ENCODE measurements at regions not wholly inside any gene's neighbourhood (a gene's known extent, or its start where the extent isn't known, plus 50 kb on each side); places are given as distances from the start of the nearest gene placed in this dataset.

GRCh38 chr4:136241221-136241986, 1290.9 kb downstream of the PCDH18 start:
- no peaks in the 10 kb centered on the region for H3K36me3 ChIP-seq (ENCODE audit: control insufficient read depth, insufficient read depth, low read length)
- whole genome bisulfite sequencing, 2 experiments: 86 to 90% methylated on average over 7 of the region's 7 CpGs
- H3K27me3 ChIP-seq (ENCODE audit: control insufficient read depth, insufficient read depth, low read length, poor library complexity, severe bottlenecking): no peaks in the 10 kb centered on the region
- no peaks in the 10 kb centered on the region for H3K4me1 ChIP-seq (ENCODE audit: control insufficient read depth, insufficient read depth, low read length)
- no peak overlapping the region for H3K27ac ChIP-seq (ENCODE audit: insufficient read depth, low read depth, low read length, poor library complexity, severe bottlenecking)
- H3K9me3 ChIP-seq (ENCODE audit: control insufficient read depth, low read length): peaks cover 5% of the 10 kb centered on the region
- no peak overlapping the region for H3K4me3 ChIP-seq (ENCODE audit: insufficient read depth, low read depth, low read length)

GRCh38 chr4:136227315-136227714, 1305.0 kb downstream of the PCDH18 start:
- Histone ChIP-seq H3K27ac (ENCODE audit: insufficient read depth, low read depth, low read length, poor library complexity, severe bottlenecking) (no peak overlapping the region), H3K36me3 (ENCODE audit: control insufficient read depth, insufficient read depth, low read length) (no peaks in the 10 kb centered on the region), H3K4me1 (ENCODE audit: control insufficient read depth, insufficient read depth, low read length) (no peaks in the 10 kb centered on the region), H3K27me3 (ENCODE audit: control insufficient read depth, insufficient read depth, low read length, poor library complexity, severe bottlenecking) (no peaks in the 10 kb centered on the region), H3K4me3 (ENCODE audit: insufficient read depth, low read depth, low read length) (no peak overlapping the region), H3K9me3 (ENCODE audit: control insufficient read depth, low read length) (no peaks in the 10 kb centered on the region)

- Histone ChIP-seq H3K27ac (ENCODE audit: insufficient read depth, low read depth, low read length, poor library complexity, severe bottlenecking) (no peak overlapping the region), H3K27me3 (ENCODE audit: control insufficient read depth, insufficient read depth, low read length, poor library complexity, severe bottlenecking) (no peaks in the 10 kb centered on the region), H3K36me3 (ENCODE audit: control insufficient read depth, insufficient read depth, low read length) (no peaks in the 10 kb centered on the region), H3K9me3 (ENCODE audit: control insufficient read depth, low read length) (no peaks in the 10 kb centered on the region), H3K4me1 (ENCODE audit: control insufficient read depth, insufficient read depth, low read length) (no peaks in the 10 kb centered on the region), H3K4me3 (ENCODE audit: insufficient read depth, low read depth, low read length) (no peak overlapping the region)
- 94 to 97% methylated on average over 3 of the region's 3 CpGs for WGBS, 2 experiments
Measured at GRCh38 chr4:136219592-136220125, 1312.6 kb downstream of the PCDH18 start.

- no peaks in the 10 kb centered on the region for H3K4me1 ChIP-seq (ENCODE audit: control insufficient read depth, insufficient read depth, low read length)
- no peak overlapping the region for H3K4me3 ChIP-seq (ENCODE audit: insufficient read depth, low read depth, low read length)
- WGBS, 2 experiments: 21 to 31% methylated on average over 4 of the region's 4 CpGs
Measured at GRCh38 chr4:136203199-136203598, 1329.1 kb downstream of the PCDH18 start.

GRCh38 chr4:136198358-136198757, 1333.9 kb downstream of the PCDH18 start:
- 80% methylated on average over 1 of the region's 1 CpG; no CpG with 5 or more reads in 1 of the 2 experiments for WGBS, 2 experiments
- H3K27ac ChIP-seq (ENCODE audit: insufficient read depth, low read depth, low read length, poor library complexity, severe bottlenecking): no peak overlapping the region
- H3K36me3 ChIP-seq (ENCODE audit: control insufficient read depth, insufficient read depth, low read length): no peaks in the 10 kb centered on the region
- no peaks in the 10 kb centered on the region for H3K4me1 ChIP-seq (ENCODE audit: control insufficient read depth, insufficient read depth, low read length)
- H3K27me3 ChIP-seq (ENCODE audit: control insufficient read depth, insufficient read depth, low read length, poor library complexity, severe bottlenecking): no peaks in the 10 kb centered on the region
- H3K9me3 ChIP-seq (ENCODE audit: control insufficient read depth, low read length): no peaks in the 10 kb centered on the region
- no peak overlapping the region for H3K4me3 ChIP-seq (ENCODE audit: insufficient read depth, low read depth, low read length)

More at GRCh38 chr4:136203199-136203598, 1329.1 kb downstream of the PCDH18 start:
- Histone ChIP-seq H3K27me3 (ENCODE audit: control insufficient read depth, insufficient read depth, low read length, poor library complexity, severe bottlenecking) (no peaks in the 10 kb centered on the region), H3K36me3 (ENCODE audit: control insufficient read depth, insufficient read depth, low read length) (no peaks in the 10 kb centered on the region), H3K27ac (ENCODE audit: insufficient read depth, low read depth, low read length, poor library complexity, severe bottlenecking) (no peak overlapping the region), H3K9me3 (ENCODE audit: control insufficient read depth, low read length) (peaks cover 3% of the 10 kb centered on the region)

- no peak overlapping the region for H3K27ac ChIP-seq (ENCODE audit: insufficient read depth, low read depth, low read length, poor library complexity, severe bottlenecking)
- H3K4me1 ChIP-seq (ENCODE audit: control insufficient read depth, insufficient read depth, low read length): no peaks in the 10 kb centered on the region
- H3K27me3 ChIP-seq (ENCODE audit: control insufficient read depth, insufficient read depth, low read length, poor library complexity, severe bottlenecking): no peaks in the 10 kb centered on the region
- H3K9me3 ChIP-seq (ENCODE audit: control insufficient read depth, low read length): no peaks in the 10 kb centered on the region
- no peak overlapping the region for H3K4me3 ChIP-seq (ENCODE audit: insufficient read depth, low read depth, low read length)
- no peaks in the 10 kb centered on the region for H3K36me3 ChIP-seq (ENCODE audit: control insufficient read depth, insufficient read depth, low read length)
- 86 to 89% methylated on average over 2 of the region's 2 CpGs for WGBS, 2 experiments
Measured at GRCh38 chr4:136194962-136195361, 1337.3 kb downstream of the PCDH18 start.

- Histone ChIP-seq H3K9me3 (ENCODE audit: control insufficient read depth, low read length) (no peaks in the 10 kb centered on the region), H3K27ac (ENCODE audit: insufficient read depth, low read depth, low read length, poor library complexity, severe bottlenecking) (no peak overlapping the region), H3K27me3 (ENCODE audit: control insufficient read depth, insufficient read depth, low read length, poor library complexity, severe bottlenecking) (no peaks in the 10 kb centered on the region), H3K36me3 (ENCODE audit: control insufficient read depth, insufficient read depth, low read length) (no peaks in the 10 kb centered on the region), H3K4me3 (ENCODE audit: insufficient read depth, low read depth, low read length) (no peak overlapping the region), H3K4me1 (ENCODE audit: control insufficient read depth, insufficient read depth, low read length) (no peaks in the 10 kb centered on the region)
- 84 to 98% methylated on average over 2 of the region's 2 CpGs for WGBS, 2 experiments
Measured at GRCh38 chr4:136186650-136187049, 1345.6 kb downstream of the PCDH18 start.

- H3K4me1 ChIP-seq (ENCODE audit: control insufficient read depth, insufficient read depth, low read length): no peaks in the 10 kb centered on the region
Measured at GRCh38 chr4:136183513-136183912, 1348.8 kb downstream of the PCDH18 start.

GRCh38 chr4:136156947-136157346, 1375.3 kb downstream of the PCDH18 start:
- H3K4me3 ChIP-seq (ENCODE audit: insufficient read depth, low read depth, low read length): no peak overlapping the region
- H3K27ac ChIP-seq (ENCODE audit: insufficient read depth, low read depth, low read length, poor library complexity, severe bottlenecking): no peak overlapping the region
- H3K36me3 ChIP-seq (ENCODE audit: control insufficient read depth, insufficient read depth, low read length): no peaks in the 10 kb centered on the region
- no peaks in the 10 kb centered on the region for H3K27me3 ChIP-seq (ENCODE audit: control insufficient read depth, insufficient read depth, low read length, poor library complexity, severe bottlenecking)
- no peaks in the 10 kb centered on the region for H3K4me1 ChIP-seq (ENCODE audit: control insufficient read depth, insufficient read depth, low read length)
- 57 to 70% methylated on average over 1 of the region's 1 CpG for WGBS, 2 experiments
- no peaks in the 10 kb centered on the region for H3K9me3 ChIP-seq (ENCODE audit: control insufficient read depth, low read length)

More at GRCh38 chr4:136183513-136183912, 1348.8 kb downstream of the PCDH18 start:
- no peaks in the 10 kb centered on the region for H3K27me3 ChIP-seq (ENCODE audit: control insufficient read depth, insufficient read depth, low read length, poor library complexity, severe bottlenecking)
- H3K4me3 ChIP-seq (ENCODE audit: insufficient read depth, low read depth, low read length): no peak overlapping the region
- H3K9me3 ChIP-seq (ENCODE audit: control insufficient read depth, low read length): no peaks in the 10 kb centered on the region
- no peaks in the 10 kb centered on the region for H3K36me3 ChIP-seq (ENCODE audit: control insufficient read depth, insufficient read depth, low read length)
- WGBS, 2 experiments: 87 to 91% methylated on average over 4 of the region's 4 CpGs
- H3K27ac ChIP-seq (ENCODE audit: insufficient read depth, low read depth, low read length, poor library complexity, severe bottlenecking): no peak overlapping the region

GRCh38 chr4:136150046-136150445, 1382.2 kb downstream of the PCDH18 start:
- H3K27ac ChIP-seq (ENCODE audit: insufficient read depth, low read depth, low read length, poor library complexity, severe bottlenecking): no peak overlapping the region
- H3K9me3 ChIP-seq (ENCODE audit: control insufficient read depth, low read length): no peaks in the 10 kb centered on the region
- H3K4me3 ChIP-seq (ENCODE audit: insufficient read depth, low read depth, low read length): no peak overlapping the region
- H3K4me1 ChIP-seq (ENCODE audit: control insufficient read depth, insufficient read depth, low read length): no peaks in the 10 kb centered on the region
- H3K36me3 ChIP-seq (ENCODE audit: control insufficient read depth, insufficient read depth, low read length): no peaks in the 10 kb centered on the region
- 89 to 95% methylated on average over 6 of the region's 6 CpGs for WGBS, 2 experiments
- H3K27me3 ChIP-seq (ENCODE audit: control insufficient read depth, insufficient read depth, low read length, poor library complexity, severe bottlenecking): no peaks in the 10 kb centered on the region
